NCI-H82 treated with DMSO at 0.1 percent for 48 hours (cell line): ENCODE measurements at regions not wholly inside any gene's neighbourhood (a gene's known extent, or its start where the extent isn't known, plus 50 kb on each side); places are given as distances from the start of the nearest gene placed in this dataset.

Experiments
- DNase-seq: peaks from one replicate; lab custom pipeline; 2025; ENCODE audit not compliant: unreplicated experiment; lab: John Stamatoyannopoulos, UW

DNA sequence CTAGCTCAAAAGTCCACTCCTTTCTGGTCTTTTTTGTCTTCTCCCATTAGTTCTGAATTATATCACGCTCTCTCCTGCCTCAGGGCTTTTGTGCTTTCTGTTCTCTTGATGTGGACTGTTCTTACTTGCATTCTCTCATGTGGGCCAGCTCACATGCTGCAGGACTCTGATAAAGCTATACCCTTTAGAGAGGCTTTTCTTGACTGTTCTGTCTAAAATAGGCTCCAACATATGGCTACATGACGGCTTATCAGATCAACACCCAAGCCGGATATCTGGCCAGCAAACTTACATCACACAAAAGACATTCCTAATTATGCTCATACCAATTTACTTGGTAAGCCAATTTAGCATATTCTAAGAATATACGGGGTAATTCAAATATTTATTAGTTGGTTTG, 1494.5 kb downstream of the TECRL start:
- DNase-seq: peak; percentile 19

DNA sequence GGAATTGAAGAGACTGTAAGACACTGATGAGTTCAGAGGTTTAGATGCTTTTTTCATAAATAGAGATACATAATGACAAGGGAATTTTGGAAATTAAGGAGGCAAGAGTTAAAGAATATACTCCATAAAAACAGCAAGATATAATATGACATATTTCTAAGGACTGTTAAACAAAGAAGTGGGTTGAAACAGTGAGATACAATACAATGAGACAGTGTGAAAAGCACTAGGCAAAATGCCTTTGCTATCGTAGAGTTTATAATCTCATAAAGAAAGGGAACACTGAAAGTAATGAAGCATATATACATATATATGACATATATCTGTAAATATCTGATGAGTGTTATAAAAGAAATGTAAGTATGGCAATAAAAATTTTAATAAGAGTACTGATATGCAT, 1496.2 kb downstream of the TECRL start:
- DNase-seq: no peak

- no peak for DNase-seq
These were observed 1496.7 kb downstream of the TECRL start for GRCh38 chr4:62912531-62912930.

GRCh38 chr4:62909238-62909637, 1500.0 kb downstream of the TECRL start:
- no peak for DNase-seq

DNA sequence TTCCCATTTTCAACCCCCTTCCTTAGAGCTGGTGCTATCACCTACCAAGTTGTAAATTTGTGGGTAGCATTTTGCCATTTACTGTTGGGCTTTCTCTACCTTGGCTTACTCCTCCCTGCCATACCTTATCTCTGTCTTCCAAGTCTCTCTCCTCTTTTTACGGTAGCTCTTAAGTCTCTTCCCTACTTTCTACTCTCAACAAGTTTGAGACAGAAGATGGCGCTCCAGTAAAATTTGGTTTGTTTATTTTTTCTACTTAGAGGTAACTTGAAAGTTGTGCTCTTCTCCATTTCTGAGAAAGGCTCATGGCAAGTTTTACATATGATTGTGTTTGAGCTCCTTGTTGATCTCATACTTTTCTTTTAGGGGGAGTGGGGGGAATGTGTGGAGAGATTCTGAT, 1508.1 kb downstream of the TECRL start:
- no peak for DNase-seq

GRCh38 chr4:62899646-62900364, 1509.4 kb downstream of the TECRL start:
- DNase-seq: no peak

DNA sequence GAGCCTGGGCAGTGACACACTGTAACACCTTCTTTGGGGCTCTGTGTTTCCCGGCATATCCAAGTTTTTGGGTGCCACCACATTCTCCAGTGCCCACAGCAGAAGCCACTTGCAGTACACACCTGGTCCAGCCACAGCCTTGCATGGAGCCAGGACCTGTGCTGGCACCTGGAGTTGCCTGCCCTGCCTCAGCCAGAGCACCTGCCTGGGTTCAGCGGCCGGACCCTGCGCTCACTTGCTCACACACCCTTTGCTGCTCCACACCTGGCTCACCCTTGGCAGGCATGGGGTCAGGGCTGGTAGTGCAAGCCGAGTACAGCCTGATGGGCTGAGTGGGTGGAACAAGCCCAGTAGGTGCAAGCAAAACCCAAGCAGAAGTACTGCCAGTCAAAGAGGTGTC, 1511.1 kb downstream of the TECRL start:
- DNase-seq: no peak

GRCh38 chr4:62896721-62897120, 1512.5 kb downstream of the TECRL start:
- DNase-seq: no peak

- no peak for DNase-seq
These were observed 1527.3 kb downstream of the TECRL start for GRCh38 chr4:62881901-62882300.

- no peak for DNase-seq
These were observed 1528.0 kb downstream of the TECRL start for GRCh38 chr4:62881210-62881609.

DNA sequence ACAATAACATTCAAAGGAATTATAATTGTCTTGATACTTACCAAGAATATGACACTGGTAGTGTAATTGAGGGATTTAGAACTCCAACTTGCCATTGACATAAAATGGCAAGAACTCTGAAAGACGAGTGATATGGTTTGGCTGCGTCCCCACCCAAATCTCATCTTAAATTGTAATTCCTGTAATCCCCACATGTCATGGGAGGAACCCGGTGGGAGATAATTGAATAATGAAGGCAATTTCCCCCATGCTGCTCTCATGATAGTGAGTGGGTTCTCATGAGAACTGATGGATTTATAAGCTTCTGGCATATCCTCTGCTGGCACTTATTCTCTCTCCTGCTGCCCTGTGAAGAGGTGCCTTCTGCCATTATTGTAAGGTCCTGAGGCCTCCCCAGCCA, 1536.4 kb downstream of the TECRL start:
- no peak for DNase-seq

GRCh38 chr4:62871078-62871477, 1538.2 kb downstream of the TECRL start:
- no peak for DNase-seq

DNA sequence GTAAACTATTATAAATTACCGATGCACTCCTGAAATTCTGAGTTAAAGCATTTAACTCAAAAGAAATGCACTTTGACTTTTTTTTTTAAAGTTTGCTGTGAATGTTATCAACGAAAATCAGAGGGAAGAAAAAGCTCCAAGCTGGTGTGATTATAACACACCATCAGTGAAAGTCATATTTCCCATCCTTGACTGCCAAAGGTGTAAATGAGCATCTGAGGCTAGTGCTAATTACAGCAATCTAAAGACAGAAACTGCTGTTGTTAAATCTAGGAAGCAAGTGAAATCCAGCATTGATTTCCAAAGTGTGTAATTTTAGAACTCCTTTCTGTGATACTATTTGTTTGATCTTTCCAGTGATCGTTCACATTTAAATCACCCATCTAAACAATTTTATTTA, 1538.8 kb downstream of the TECRL start:
- DNase-seq: no peak

DNA sequence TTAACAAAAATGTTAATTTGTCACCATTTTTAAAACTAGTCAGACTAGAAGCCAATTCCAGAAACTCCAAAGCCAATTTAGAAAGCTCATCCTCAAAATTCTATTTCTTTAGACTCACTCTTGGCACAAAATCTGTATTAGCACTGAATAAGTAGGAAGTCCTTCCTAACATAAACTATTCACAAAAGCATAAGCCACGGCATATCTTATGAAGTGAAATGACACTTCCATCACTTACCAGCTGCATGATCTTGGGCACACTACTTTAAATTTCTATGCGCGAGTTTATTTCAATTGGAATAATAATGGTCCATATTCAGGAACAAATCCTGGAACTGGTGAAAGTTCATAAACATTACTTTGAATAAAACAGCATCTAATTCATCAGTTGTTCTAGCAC, 1544.0 kb downstream of the TECRL start:
- DNase-seq: no peak

GRCh38 chr4:62849696-62850095, 1559.6 kb downstream of the TECRL start:
- DNase-seq: no peak

- no peak for DNase-seq
These were observed 1573.6 kb downstream of the TECRL start for GRCh38 chr4:62835631-62836030.

DNA sequence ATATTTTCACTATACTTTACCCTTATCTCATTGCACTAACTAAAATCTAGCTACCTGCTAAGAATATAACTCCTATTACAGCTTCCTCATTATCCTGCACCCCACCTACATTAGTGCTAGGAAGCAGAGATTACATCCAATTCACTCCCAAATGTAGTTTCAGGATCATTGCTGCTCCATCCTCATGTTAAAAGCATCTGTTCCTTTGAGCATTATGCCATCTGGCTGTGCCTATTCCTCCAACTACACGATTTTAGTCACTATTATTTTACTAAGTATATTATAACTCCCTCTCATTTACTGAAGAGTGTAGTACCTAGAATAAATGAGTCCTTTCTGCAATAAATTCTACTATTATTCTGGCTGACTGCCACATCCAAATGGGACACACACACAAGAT, 1586.9 kb downstream of the TECRL start:
- DNase-seq: no peak

GRCh38 chr4:62816566-62816965, 1592.7 kb downstream of the TECRL start:
- DNase-seq: no peak

DNA sequence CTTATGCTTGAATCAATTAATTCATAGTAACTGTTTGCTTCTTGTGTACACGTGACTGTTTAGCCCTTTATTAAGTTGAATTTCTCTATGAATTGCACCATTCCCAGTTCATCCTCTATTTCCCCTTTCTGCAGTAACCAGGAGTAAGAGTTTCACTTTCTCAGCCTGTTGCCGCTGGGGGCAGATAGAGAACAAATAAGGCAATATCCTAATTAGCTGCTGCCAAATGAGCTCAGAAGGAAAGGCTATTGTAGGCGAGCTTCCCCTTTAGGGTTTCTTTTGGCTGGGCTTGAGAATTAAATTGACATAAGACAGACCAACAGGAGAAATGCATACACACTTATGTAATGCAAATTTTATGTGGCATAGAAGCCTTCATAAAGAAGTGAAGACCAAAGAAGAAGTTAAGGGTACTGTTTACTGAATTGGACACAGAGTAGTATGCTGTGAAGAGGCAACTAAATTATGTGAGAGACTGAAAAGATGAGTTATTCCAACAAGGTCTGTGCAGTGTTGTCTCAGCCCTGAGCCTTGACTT, 1594.7 kb downstream of the TECRL start:
- DNase-seq: no peak

DNA sequence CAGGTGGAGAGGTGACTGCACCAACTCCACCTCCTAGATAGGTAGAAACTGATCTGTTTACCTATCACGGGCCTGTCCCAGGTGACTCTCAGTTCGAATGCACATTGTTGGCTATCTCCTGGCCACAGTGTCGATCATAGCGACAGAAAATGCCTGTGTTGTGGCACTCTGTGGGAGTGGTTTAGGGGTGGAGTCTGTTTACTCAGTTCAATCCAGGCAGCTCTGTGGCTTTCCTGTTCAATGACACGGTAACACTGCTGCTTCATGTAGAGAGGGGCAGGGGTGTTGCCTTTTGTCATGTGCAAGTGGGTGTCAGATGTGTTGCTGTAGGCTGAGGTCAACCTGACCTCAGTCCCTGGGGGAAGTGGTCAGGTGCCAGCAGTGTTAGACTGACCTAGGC, 1602.4 kb downstream of the TECRL start:
- DNase-seq: no peak

DNA sequence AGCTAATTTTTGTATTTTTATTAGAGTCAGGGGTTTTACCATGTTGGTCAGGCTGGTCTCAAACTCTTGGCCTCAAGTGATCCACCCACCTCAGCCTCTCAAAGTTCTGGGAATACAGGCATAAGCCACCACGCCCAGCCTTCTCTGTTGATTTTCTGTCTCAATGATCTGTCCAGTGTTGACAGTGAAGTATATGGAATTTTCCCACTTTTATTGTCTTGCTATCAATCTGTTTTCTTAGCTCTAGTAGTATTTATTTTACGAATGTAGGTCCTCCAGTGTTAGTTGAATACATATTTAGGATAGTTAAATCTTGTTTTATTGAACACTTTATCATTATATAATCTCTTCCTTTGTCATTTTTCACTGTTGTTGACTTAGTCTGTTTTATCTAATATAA, 1603.9 kb downstream of the ADGRL3 start:
- DNase-seq: no peak

GRCh38 chr4:62797221-62797620, 1597.1 kb downstream of the ADGRL3 start:
- no peak for DNase-seq

DNA sequence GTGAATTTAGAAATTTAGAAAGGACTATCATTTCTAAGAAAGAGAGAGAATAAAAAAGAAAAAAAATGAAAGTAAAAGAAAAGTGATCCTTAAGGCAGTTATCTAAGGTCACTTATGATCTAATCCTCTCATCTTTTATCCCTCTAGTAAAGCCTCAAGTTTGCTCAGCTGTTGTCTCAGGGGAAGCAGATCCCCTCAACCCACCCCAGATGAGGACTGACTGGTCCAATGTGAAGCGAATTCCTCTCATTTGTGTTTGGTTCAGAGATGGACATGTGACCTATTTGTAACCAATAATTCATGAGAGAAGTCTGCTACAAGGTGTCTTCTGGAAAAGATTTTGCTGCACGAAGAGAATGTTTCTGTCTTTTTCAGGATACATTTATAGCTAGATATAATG, 1591.3 kb downstream of the ADGRL3 start:
- DNase-seq: no peak
